GM18519 (cell line): ENCODE measurements at regions not wholly inside any gene's neighbourhood (a gene's known extent, or its start where the extent isn't known, plus 50 kb on each side); places are given as distances from the start of the nearest gene placed in this dataset.

Source experiments
- ATAC-seq: cut with Tn5 transposase; IDR thresholded peaks from one replicate; pipeline ENCODE4 v1.9.1; 2021; ENCODE audit warnings: mild to moderate bottlenecking, moderate library complexity; ENCODE audit not compliant: unreplicated experiment, low FRiP score

- no peak for ATAC-seq
Observed at GRCh38 chr7:40990841-40991240, 712.0 kb downstream of the INHBA start.

- no peak for ATAC-seq
Observed at GRCh38 chr7:40987571-40987970, 715.3 kb downstream of the INHBA start.

DNA sequence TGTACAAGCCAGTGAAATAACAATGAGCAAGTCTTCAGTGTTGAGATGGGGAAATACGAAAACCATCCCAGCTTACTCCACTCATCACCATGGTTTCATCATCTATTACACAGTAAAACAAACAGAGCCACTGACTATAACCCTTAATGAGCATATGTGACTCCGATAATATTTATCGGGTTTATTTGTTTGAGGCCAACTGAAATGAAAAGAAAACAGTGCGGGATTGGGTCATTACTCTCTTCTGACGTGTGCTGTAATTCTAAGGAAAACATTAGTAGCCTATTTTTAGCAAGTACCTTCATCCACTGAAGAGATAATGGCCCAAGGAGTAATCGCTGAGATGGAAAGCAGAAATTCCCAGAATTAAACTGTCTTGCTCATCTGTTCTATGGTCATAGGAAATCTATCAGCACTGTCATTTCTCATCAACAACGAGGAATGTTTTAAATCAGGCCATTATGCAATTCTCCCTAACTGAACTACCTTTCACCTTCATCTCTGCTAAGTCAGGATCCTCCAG, 716.5 kb downstream of the INHBA start:
- ATAC-seq: no peak

DNA sequence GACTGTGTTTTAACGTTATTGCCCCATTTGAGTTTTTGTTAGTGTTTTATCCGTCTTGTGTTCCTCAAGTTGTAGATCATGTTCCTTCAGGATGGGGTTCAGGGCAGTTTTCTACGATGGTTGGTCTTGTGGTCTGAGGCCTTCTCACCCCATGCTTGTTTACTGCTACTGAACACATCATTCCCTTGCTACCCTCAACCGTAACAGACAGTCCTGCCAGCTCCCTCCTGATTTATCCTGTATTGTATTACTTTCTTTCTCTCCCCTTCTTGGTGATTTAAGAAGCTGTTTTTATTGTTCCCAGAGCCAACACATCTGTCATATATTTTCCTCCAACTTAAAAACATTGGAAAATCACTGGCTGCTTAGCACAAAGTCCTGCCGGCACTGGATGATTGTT, 719.8 kb downstream of the INHBA start:
- ATAC-seq: no peak

GRCh38 chr7:40979296-40979695, 723.6 kb downstream of the INHBA start:
- ATAC-seq: no peak

DNA sequence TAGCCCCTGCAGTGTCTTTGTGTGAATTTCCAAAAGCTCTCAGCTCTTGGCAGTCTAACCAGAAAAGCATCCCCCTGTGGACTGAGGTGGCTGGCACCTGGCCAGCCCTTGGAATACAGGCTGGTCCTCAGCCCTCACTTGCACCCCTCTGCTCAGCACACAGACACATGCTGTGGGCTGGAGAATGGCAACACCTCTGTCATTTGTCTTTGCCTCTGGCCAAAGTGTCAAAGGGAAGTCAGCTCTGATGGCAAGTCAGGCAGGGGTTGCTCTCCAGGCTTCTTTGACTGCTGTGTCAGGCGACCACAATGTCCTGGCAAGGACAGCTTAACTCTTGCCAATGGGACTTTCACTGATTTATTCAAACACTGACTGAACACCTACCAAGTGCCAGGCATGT, 724.8 kb downstream of the INHBA start:
- ATAC-seq: no peak

DNA sequence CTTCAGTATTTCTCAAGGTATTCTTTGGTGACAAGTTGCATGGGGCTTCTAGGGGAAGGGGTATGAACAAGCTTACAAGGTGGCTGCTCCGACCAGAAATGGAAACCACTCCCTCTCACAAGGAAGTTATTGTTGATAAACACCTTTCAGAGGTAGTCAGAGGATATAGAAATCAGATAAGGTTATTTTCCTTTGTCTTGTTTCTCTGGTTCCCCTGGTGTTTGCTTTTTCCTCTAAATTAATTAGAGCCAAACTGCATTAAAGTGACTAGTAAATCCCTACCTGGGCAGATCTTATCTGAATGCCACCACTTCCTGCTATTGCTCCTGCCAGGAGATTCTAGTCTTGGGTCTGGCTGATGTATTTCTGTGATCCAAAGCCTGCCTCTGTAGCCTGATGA, 725.4 kb downstream of the INHBA start:
- ATAC-seq: no peak

DNA sequence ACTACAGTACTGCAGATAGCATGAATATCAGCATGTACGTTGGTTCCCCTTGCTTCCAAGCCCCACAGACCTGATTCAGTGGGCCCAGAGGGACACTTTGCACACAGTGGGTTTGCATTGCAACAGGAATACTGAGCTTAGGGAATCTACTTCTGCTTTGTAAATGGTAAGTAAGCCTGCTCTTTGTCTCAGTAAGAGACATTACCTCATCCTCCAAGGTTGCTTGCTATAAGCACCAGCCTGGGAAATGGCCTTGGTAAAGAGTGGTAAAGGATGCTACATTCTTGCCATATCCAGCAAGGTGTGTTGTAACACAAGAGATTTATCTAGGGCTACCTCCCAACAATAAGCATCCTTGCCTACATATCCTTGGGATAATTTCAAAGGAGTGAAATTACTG, 730.5 kb downstream of the INHBA start:
- no peak for ATAC-seq

GRCh38 chr7:40969641-40970040, 733.2 kb downstream of the INHBA start:
- no peak for ATAC-seq

DNA sequence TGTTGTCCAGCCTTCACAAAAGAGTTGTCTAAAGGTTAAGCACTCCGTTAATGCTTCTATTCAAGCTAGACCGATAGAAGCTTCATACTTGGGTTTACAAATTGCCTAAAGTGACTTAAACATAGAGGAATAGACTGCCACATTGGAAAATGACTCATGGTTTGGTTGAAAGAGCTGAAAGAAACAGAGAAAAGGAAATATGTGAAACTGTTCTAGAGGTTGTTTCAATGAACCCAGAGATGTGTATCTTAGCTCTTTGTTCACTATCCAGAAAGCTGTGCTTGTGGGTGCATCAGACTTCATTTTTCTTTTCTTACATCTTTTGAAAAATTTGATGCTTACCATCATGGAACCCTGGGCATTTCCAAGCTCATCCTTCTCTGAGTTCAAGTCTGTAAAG, 736.2 kb downstream of the INHBA start:
- ATAC-seq: no peak

DNA sequence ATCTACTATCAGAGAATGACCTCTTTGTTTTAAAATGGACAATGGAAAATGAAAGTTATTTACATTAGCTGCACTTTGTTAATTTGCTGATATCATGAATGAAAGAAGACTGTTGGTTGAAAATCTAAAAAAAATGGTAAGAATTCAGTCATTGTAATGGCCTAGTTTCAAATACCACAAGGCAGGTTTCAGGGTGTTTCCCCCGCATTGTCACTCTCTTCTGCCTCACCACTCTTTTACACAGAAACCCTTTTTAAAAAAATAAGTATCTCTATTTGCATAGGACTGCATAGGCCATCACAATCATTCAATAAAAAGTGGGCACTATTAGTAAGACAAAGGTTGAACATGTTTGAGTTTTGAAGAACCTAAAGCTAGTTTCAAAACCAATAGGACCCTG, 737.1 kb downstream of the INHBA start:
- peak; percentile 68 for ATAC-seq

GRCh38 chr7:40965016-40965415, 737.9 kb downstream of the INHBA start:
- no peak for ATAC-seq

- ATAC-seq: no peak
Observed at GRCh38 chr7:40964610-40965009, 738.3 kb downstream of the INHBA start.

GRCh38 chr7:40959955-40960354, 742.9 kb downstream of the INHBA start:
- ATAC-seq: no peak

DNA sequence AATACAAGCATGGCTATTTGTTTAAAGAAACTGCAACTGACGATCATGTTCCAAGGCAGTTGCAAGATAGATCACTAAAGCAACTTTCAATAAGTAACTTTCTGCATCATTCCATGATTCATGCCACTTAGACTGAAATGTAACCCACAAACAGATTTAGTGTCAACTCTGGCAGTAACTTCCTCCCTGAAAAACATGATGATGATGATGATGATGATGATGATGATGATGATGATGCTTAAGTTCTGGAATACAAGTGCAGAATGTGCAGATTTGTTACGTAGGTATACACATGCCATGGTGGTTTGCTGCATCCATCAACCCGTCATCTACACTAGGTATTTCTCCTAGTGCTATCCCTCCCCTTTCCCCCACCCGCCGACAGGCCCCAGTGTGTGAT, 754.7 kb downstream of the INHBA start:
- no peak for ATAC-seq

DNA sequence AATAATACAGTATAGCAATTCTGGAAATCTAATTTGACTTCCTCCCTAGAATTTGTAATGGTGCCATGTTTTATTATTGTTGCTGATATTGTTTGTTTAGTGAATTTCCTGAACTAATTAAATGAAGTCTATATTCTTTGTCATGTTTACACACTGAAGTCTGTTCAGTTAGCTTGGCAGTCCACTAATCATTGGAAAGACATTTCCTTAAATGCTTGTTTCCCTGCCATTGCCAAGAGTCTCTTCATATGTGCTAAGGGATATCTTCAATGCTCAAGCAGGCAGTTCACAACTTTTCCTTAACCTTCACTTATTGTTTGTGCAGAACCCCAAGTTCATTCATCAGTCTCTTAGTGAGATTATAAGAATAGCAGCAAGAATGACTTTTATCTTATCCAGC, 755.3 kb downstream of the INHBA start:
- ATAC-seq: no peak

DNA sequence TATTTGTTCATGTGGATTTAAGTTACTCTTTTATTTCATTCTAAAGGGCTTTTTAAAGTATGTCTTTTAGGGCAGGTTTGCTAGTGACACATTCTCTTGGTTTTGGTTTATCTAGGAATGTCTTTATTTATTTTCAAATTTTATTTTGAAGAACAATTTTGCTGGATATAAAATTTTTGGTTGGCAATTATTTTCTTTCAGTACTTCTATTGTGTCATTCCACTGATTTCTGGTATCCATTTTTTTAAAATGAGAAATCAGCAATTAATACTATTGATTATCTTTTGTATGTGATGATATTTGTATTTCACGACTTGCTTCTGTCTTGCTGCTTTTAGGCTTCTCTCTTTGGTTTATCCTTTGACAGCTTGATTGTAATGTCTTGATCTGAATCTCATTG, 756.3 kb downstream of the INHBA start:
- ATAC-seq: no peak

GRCh38 chr7:40945788-40946187, 757.1 kb downstream of the INHBA start:
- no peak for ATAC-seq

GRCh38 chr7:40944981-40945585, 757.8 kb downstream of the INHBA start:
- ATAC-seq: no peak

DNA sequence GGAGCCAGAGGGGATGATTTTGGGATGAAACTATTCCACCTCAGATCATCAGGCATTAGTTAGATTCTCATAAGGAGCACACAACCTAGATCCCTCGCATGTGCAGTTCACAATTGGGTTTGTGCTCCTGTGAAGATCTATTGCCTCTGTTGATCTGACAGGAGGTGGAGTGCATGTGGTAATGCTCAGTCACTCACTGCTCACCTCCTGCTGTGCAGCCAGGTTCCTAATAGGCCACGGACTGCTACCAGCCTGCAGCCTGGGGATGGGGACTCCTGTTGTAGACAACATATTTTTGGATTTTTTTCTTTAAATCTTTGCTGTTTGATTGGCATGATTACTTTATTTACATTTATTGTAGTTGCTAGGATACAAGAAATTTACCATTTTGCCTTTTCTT, 765.0 kb downstream of the INHBA start:
- no peak for ATAC-seq

DNA sequence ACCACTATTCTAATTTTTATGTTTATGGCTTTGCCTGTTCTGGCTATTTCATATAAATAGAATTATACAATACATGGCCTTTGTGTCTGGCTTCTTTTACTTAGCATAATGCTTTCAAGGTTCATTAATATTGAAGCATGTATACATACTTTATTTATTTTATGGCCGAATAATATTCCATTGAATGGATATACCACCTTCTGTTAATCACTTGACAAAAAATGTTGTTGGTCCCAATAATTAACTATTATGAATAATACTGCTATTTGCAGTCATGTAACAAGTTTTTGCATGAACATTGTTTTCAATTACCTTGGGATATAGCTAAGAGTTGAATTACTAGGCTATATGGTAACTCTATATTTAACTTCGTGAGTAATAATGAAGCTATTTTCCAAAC, 767.5 kb downstream of the INHBA start:
- ATAC-seq: no peak

- ATAC-seq: no peak
Observed at GRCh38 chr7:40923626-40924025, 779.3 kb downstream of the INHBA start.

- ATAC-seq: no peak
Observed at GRCh38 chr7:40922316-40922670, 780.6 kb downstream of the INHBA start.
